IPS-15b (cell line): ENCODE measurements at regions not wholly inside any gene's neighbourhood (a gene's known extent, or its start where the extent isn't known, plus 50 kb on each side); places are given as distances from the start of the nearest gene placed in this dataset.

ENCODE experiments used
- H3K27me3 ChIP-seq: one replicate; pipeline ENCODE4 v1.6.1; 2013; ENCODE audit warnings: low read length; ENCODE audit not compliant: control insufficient read depth, insufficient read depth
- H3K36me3 ChIP-seq: one replicate; pipeline ENCODE4 v1.6.1; 2013; ENCODE audit warnings: low read length; ENCODE audit not compliant: control insufficient read depth, insufficient read depth
- H3K4me1 ChIP-seq: one replicate; pipeline ENCODE4 v1.6.1; 2013; ENCODE audit warnings: mild to moderate bottlenecking, low read length; ENCODE audit not compliant: control insufficient read depth, insufficient read depth
- H3K4me3 ChIP-seq: one replicate; pipeline ENCODE4 v1.5.1; 2013; ENCODE audit warnings: low read depth, low read length
- H3K9ac ChIP-seq: one replicate; pipeline ENCODE4 v1.6.1; 2013; ENCODE audit warnings: low read depth, mild to moderate bottlenecking, low read length
- H3K9me3 ChIP-seq: one replicate; pipeline ENCODE4 v1.6.1; 2013; ENCODE audit warnings: mild to moderate bottlenecking, low read length; ENCODE audit not compliant: control insufficient read depth, insufficient read depth

DNA sequence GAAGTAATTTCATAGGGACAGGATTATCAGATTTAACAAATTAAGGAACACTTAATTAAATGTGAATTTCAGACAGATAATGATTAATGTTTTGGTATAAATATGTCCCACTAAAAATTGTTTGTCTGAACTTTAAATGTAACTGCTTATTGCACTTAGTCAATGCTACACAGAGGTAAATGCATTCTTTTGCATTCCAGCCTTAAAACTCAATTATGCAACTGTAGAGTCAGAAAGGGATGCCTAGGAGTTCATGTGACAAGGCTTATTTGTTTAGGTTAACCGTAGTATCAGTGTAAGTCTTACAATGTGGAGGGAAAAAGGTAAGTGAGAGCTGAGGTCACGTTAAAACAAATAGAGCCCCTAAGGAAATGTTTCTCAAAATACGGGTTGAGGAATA, 347.2 kb upstream of the ARGLU1 start:
- peaks cover 9% of the 10 kb centered on the region for H3K4me1 ChIP-seq

DNA sequence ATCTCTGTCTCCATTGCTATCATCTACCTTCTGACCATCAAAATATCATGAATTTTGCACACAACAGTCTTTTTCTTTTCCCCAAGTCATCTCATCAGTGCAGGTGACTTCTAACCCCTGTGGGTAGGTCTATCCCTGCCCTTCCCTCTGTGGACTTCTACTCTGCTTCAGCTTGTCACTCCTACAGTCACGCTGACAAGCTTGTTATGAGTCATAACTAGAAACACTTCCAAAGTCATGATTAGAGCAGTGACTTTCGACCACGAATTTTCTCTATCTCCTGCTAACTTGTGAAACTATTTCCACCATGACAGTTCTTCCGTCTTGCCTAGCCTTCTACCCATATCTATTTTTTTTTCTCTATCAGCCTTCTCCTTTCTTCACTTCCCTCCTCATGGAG, 343.7 kb upstream of the ARGLU1 start:
- Histone ChIP-seq H3K4me3 (no peak overlapping the region), H3K27me3 (no peaks in the 10 kb centered on the region), H3K9me3 (no peaks in the 10 kb centered on the region), H3K36me3 (no peaks in the 10 kb centered on the region), H3K9ac (no peak overlapping the region), H3K4me1 (peaks cover 9% of the 10 kb centered on the region)

More for the DNA sequence above, 347.2 kb upstream of the ARGLU1 start:
- no peak overlapping the region for H3K9ac ChIP-seq
- no peaks in the 10 kb centered on the region for H3K27me3 ChIP-seq
- H3K9me3 ChIP-seq, result no peaks in the 10 kb centered on the region
- no peak overlapping the region for H3K4me3 ChIP-seq
- H3K36me3 ChIP-seq, result no peaks in the 10 kb centered on the region

DNA sequence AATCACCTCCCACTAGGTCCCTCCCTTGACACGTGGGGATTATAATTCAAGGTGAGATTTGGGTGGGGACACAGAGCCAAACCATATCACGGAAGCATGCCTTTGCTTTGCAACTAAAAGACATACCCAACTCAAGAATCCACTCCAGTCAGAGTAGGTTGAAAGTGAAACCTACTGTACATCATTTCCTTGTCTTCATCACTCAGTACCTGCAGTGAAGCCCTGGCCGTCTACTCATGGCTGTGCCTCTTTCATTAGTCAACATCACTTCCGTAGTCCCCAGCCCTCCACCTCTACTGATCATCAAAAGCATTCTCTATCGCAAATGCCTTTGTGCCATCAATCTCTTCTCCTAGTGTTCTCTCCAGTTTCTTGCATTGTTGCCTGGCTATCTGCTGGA, 343.1 kb upstream of the ARGLU1 start:
- Histone ChIP-seq H3K9ac (no peak overlapping the region), H3K9me3 (no peaks in the 10 kb centered on the region), H3K4me1 (peaks cover 13% of the 10 kb centered on the region), H3K27me3 (no peaks in the 10 kb centered on the region), H3K4me3 (no peak overlapping the region), H3K36me3 (no peaks in the 10 kb centered on the region)

DNA sequence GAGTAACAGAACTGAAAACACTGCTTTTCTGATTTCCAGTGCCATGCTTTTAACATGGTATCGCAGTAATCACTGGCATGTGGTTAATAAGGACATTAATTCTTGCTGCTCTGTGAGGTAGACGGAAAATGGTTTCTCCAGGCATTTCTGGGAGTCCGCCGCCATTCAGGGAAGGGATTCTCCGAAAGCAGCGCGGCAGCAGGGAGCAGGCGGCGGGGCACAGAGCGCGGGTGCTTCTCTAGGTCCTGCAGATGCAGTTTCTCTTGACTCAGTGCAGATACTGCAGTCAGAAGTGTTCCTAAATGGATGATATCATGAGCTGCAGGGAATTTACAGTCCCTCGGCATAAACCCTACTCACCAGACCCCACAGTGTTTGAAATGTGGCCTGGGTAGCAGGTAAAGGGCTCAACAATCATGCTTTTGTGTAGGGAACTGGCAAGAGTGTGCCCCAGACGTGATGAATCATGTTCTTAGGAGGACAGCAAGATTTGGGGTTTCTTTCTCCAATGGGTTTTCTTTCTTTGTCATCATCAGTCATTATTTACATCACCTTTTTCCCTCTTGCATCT, 338.6 kb upstream of the ARGLU1 start:
- no peak overlapping the region for H3K9ac ChIP-seq
- no peaks in the 10 kb centered on the region for H3K27me3 ChIP-seq
- H3K4me3 ChIP-seq, result no peak overlapping the region
- peaks cover 5% of the 10 kb centered on the region for H3K4me1 ChIP-seq
- H3K36me3 ChIP-seq, result no peaks in the 10 kb centered on the region
- no peaks in the 10 kb centered on the region for H3K9me3 ChIP-seq

- Histone ChIP-seq H3K4me1 (peaks cover 5% of the 10 kb centered on the region), H3K9me3 (no peaks in the 10 kb centered on the region), H3K4me3 (no peak overlapping the region), H3K36me3 (no peaks in the 10 kb centered on the region), H3K9ac (no peak overlapping the region), H3K27me3 (no peaks in the 10 kb centered on the region)
Observed at GRCh38 chr13:106905380-106906162, 337.6 kb upstream of the ARGLU1 start.

DNA sequence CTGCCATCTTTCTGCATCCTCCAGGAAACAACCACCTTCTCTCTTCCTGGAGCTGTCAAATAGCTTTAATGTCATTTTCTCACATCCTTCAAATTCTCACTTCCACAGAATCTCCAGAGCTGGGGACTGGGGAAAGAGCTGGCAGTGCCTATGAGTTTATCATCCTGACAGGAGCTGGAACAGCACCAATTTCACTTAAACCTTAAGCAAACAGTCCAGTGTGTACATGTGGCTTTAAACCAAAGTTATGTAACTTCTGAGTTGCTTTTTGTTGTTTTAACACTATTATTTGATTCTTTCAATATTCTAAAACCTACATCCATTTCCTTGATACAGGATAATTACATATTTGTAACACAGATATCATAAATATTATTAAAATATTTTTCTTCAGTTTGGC, 331.5 kb upstream of the ARGLU1 start:
- H3K4me1 ChIP-seq, result no peaks in the 10 kb centered on the region
- no peak overlapping the region for H3K9ac ChIP-seq
- H3K36me3 ChIP-seq, result no peaks in the 10 kb centered on the region
- no peaks in the 10 kb centered on the region for H3K9me3 ChIP-seq
- no peak overlapping the region for H3K4me3 ChIP-seq
- no peaks in the 10 kb centered on the region for H3K27me3 ChIP-seq

DNA sequence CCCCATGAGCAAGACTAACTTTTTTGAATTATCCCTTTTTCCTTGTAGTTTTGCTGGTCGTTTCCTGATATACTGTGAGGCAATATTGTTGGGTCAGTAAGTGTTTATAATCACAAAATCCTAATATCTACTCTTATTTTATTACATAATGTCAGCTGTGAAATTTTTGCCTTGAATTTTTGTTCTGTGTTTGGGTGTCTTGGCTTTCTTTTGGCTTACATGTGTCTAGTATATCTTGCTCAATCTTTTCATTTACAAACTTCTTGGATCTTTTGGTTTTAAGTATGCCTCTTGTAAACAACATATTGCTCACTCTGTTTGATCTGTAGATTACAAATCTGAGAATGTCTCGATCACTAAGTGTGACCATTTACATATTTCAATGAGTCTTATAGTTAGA, 330.3 kb upstream of the ARGLU1 start:
- Histone ChIP-seq H3K9ac (no peak overlapping the region), H3K4me3 (no peak overlapping the region), H3K9me3 (no peaks in the 10 kb centered on the region), H3K27me3 (no peaks in the 10 kb centered on the region), H3K4me1 (no peaks in the 10 kb centered on the region), H3K36me3 (no peaks in the 10 kb centered on the region)

DNA sequence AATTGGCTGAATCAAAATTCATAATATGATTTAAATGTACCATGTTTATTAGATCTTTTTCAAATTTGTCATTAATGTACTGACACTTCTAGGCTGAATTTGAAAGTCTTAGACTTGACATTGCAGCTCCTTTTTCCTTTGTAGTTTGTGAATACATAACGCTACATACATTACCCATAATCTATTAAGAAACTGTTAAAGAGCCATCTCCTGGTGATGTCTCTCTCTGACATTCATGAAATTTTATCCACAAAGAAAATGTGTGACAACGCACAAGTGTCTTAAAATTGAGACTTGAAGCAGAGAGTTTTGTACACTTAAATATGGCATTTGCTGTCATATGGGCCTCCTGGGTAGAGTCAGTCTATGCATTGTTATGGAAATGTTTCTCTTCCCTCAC, 320.2 kb upstream of the ARGLU1 start:
- H3K4me1 ChIP-seq, result no peaks in the 10 kb centered on the region
- H3K9ac ChIP-seq, result no peak overlapping the region
- H3K4me3 ChIP-seq, result no peak overlapping the region
- peaks cover 11% of the 10 kb centered on the region for H3K9me3 ChIP-seq
- no peaks in the 10 kb centered on the region for H3K36me3 ChIP-seq
- H3K27me3 ChIP-seq, result no peaks in the 10 kb centered on the region

DNA sequence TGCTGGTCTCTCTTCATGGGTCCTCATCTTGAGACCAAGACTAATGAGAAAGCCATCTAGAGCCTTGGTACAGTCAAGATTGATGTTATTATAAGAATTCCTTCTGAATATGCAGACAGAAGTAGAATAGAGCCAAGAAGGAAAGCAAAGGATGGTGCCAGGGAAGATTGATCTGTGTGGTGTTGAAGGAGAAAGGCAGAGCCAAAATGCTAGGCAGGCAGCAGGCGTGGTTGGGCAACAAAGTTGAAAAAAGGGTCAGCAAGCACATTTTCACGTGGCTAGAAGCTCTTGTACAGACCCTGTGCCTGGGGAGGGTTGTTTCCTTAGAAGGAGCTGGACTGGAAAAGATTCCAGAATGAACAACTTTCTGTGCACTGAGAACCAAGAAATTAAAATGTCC, 319.7 kb upstream of the ARGLU1 start:
- H3K9ac ChIP-seq, result no peak overlapping the region
- H3K4me1 ChIP-seq, result no peaks in the 10 kb centered on the region
- H3K36me3 ChIP-seq, result no peaks in the 10 kb centered on the region
- H3K9me3 ChIP-seq, result peaks cover 11% of the 10 kb centered on the region
- H3K4me3 ChIP-seq, result no peak overlapping the region
- no peaks in the 10 kb centered on the region for H3K27me3 ChIP-seq

DNA sequence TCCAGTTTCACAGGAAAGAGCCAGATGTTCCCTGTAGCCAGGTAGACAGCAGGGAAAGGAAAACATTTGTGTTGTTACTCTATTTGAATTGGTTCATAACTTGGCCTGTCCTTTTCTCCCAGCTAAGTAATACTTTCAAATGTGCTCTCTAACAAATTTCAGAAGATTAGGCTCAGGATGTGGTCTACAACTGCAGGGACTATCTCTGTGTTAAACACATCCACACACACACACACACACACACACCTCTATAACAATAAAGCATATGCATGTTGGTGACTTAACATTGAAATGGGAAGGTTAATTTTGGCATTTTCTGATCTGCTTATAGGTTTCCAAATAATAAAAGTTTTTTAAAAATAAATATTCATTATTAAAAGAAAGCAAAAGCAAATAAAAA, 316.0 kb upstream of the ARGLU1 start:
- Histone ChIP-seq H3K4me3 (no peak overlapping the region), H3K36me3 (no peaks in the 10 kb centered on the region), H3K27me3 (no peaks in the 10 kb centered on the region), H3K9me3 (peaks cover 8% of the 10 kb centered on the region), H3K4me1 (peaks cover 8% of the 10 kb centered on the region), H3K9ac (no peak overlapping the region)

DNA sequence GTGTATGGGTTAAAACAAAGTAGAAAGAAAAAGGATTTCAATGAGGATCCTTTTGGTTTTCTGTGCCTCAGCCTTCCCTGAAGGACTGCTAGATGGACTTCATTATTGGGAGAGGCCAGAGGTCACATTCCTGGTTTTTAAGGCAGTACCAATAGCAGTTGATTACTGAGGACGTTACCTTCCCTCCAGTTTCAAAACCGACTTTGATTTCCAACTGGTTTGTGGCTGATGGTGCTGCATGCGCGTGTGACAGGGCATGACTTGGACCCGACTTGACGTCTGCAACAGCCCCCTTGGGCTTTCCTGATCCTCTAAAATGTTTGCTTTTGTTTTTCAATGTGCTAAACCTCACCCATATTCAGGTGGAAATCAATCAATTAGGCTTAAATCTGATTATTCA, 314.3 kb upstream of the ARGLU1 start:
- Histone ChIP-seq H3K4me3 (no peak overlapping the region), H3K27me3 (no peaks in the 10 kb centered on the region), H3K36me3 (no peaks in the 10 kb centered on the region), H3K9ac (no peak overlapping the region), H3K4me1 (peaks cover 8% of the 10 kb centered on the region), H3K9me3 (peaks cover 2% of the 10 kb centered on the region)

- H3K9me3 ChIP-seq, result no peaks in the 10 kb centered on the region
- no peaks in the 10 kb centered on the region for H3K27me3 ChIP-seq
- H3K36me3 ChIP-seq, result no peaks in the 10 kb centered on the region
- peaks cover 8% of the 10 kb centered on the region for H3K4me1 ChIP-seq
- no peak overlapping the region for H3K4me3 ChIP-seq
- H3K9ac ChIP-seq, result no peak overlapping the region
Observed at GRCh38 chr13:106879806-106880205, 311.9 kb upstream of the ARGLU1 start.
